Neural progenitor cell (in vitro differentiated cells): ENCODE measurements at regions not wholly inside any gene's neighbourhood (a gene's known extent, or its start where the extent isn't known, plus 50 kb on each side); places are given as distances from the start of the nearest gene placed in this dataset.

Source experiments
- EZH2phosphoT487 ChIP-seq: fragments of 200-600 bp; sonication (generic); IDR thresholded peaks from 2 replicates; pipeline ENCODE4 v1.6.1; 2017; ENCODE audit warnings: antibody characterized with exemption
- TF ChIP-seq, protein P1 (sequence below): fragments of 200-600 bp; sonication (generic); IDR thresholded peaks from 2 replicates; pipeline ENCODE4 v1.5.1; 2017; ENCODE audit warnings: antibody characterized with exemption, mild to moderate bottlenecking

DNA sequence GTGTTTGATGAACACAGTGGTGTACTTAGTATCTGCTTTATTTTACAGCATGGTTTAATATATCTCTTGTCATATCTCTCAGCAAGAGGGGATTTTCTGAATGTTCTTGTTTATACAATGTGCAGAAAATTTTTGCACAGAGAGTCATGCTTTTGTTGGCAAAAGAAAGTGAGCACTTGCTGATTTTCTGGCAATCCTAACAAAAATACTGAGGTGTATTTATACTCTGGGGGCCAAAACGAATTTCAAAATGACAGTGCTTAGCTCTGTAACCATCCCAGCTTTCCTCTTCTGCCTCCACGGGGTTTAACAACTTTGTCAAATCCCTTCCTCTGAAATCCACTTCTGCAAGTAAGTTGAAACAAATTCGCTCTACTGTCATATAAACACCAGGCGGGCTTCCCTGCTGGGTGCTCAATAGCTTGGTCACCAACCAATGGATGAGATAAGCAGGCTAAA is 169.2 kb downstream of the NOC3L start:
- TF ChIP-seq, protein P1, sequence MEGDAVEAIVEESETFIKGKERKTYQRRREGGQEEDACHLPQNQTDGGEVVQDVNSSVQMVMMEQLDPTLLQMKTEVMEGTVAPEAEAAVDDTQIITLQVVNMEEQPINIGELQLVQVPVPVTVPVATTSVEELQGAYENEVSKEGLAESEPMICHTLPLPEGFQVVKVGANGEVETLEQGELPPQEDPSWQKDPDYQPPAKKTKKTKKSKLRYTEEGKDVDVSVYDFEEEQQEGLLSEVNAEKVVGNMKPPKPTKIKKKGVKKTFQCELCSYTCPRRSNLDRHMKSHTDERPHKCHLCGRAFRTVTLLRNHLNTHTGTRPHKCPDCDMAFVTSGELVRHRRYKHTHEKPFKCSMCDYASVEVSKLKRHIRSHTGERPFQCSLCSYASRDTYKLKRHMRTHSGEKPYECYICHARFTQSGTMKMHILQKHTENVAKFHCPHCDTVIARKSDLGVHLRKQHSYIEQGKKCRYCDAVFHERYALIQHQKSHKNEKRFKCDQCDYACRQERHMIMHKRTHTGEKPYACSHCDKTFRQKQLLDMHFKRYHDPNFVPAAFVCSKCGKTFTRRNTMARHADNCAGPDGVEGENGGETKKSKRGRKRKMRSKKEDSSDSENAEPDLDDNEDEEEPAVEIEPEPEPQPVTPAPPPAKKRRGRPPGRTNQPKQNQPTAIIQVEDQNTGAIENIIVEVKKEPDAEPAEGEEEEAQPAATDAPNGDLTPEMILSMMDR = no peak
- no peak for TF ChIP-seq EZH2phosphoT487
